ENCODE measurements at regions not wholly inside any gene's neighbourhood (a gene's known extent, or its start where the extent isn't known, plus 50 kb on each side); places are given as distances from the start of the nearest gene placed in this dataset.

- DNase-seq, result no peak
- Histone ChIP-seq H3K27ac (no peak overlapping the region), H3K36me3 (no peaks in the 10 kb centered on the region), H3K27me3 (no peaks in the 10 kb centered on the region), H3K9me3 (no peaks in the 10 kb centered on the region), H3K4me3 (no peak overlapping the region), H3K4me1 (no peaks in the 10 kb centered on the region)
- 59 to 82% methylated on average over 5 of the region's 5 CpGs for WGBS, 2 donors
- intact Hi-C loops (cut with DNase I), result no loop called here
- TF ChIP-seq CTCF (IDR thresholded peaks at IDR 0.05) (no peak), POLR2A (IDR thresholded peaks at IDR 0.05) (no peak), EP300 (IDR thresholded peaks at IDR 0.05) (no peak), POLR2AphosphoS5 (IDR thresholded peaks at IDR 0.05) (no peak)
Observed at GRCh38 chr6:40268614-40269013, 318.6 kb downstream of the LRFN2 start.

- H3K27ac ChIP-seq, result no peak overlapping the region
- H3K36me3 ChIP-seq, result no peaks in the 10 kb centered on the region
- no peaks in the 10 kb centered on the region for H3K9me3 ChIP-seq
- H3K4me3 ChIP-seq, result no peak overlapping the region
- no peak for DNase-seq
- H3K27me3 ChIP-seq, result no peaks in the 10 kb centered on the region
- intact Hi-C loops (cut with DNase I), result no loop called here
- WGBS, 2 donors, result 31 to 42% methylated on average over 2 of the region's 2 CpGs
- no peak for TF ChIP-seq EP300 (IDR thresholded peaks at IDR 0.05)
- TF ChIP-seq CTCF (IDR thresholded peaks at IDR 0.05), result no peak
- H3K4me1 ChIP-seq, result no peaks in the 10 kb centered on the region
Observed at GRCh38 chr6:40268166-40268565, 319.0 kb downstream of the LRFN2 start.

- Histone ChIP-seq H3K27ac (no peak overlapping the region), H3K36me3 (no peaks in the 10 kb centered on the region), H3K9me3 (no peaks in the 10 kb centered on the region), H3K4me3 (no peak overlapping the region), H3K27me3 (no peaks in the 10 kb centered on the region), H3K4me1 (no peaks in the 10 kb centered on the region)
- intact Hi-C loops (cut with DNase I), result no loop called here
- WGBS, 2 donors, result 73 to 80% methylated on average over 2 of the region's 2 CpGs
- TF ChIP-seq EP300 (IDR thresholded peaks at IDR 0.05) (no peak), POLR2A (IDR thresholded peaks at IDR 0.05) (no peak), POLR2AphosphoS5 (IDR thresholded peaks at IDR 0.05) (no peak), CTCF (IDR thresholded peaks at IDR 0.05) (no peak)
- no peak for DNase-seq
Observed at GRCh38 chr6:40265615-40266014, 321.5 kb downstream of the LRFN2 start.

- Histone ChIP-seq H3K27me3 (peaks cover 0 to 3% (median 0%) of the 10 kb centered on the region in 3 donors), H3K27ac (no peak overlapping the region), H3K9me3 (no peaks in the 10 kb centered on the region), H3K36me3 (no peaks in the 10 kb centered on the region), H3K4me1 (no peaks in the 10 kb centered on the region), H3K4me3 (no peak overlapping the region)
- 34 to 39% methylated on average over 2 of the region's 2 CpGs for WGBS, 2 donors
- no peak for DNase-seq
- no peak for TF ChIP-seq EP300 (IDR thresholded peaks at IDR 0.05)
- no peak for TF ChIP-seq POLR2AphosphoS5 (IDR thresholded peaks at IDR 0.05)
- no peak for TF ChIP-seq CTCF (IDR thresholded peaks at IDR 0.05)
- TF ChIP-seq POLR2A (IDR thresholded peaks at IDR 0.05), result no peak
- intact Hi-C loops (cut with DNase I), result no loop called here
Observed at GRCh38 chr6:40263970-40264369, 323.2 kb downstream of the LRFN2 start.

GRCh38 chr6:40262363-40262762 lies 324.8 kb downstream of the LRFN2 start:
- TF ChIP-seq CTCF (IDR thresholded peaks at IDR 0.05), result no peak
- no peak for TF ChIP-seq POLR2AphosphoS5 (IDR thresholded peaks at IDR 0.05)
- no peak for TF ChIP-seq POLR2A (IDR thresholded peaks at IDR 0.05)
- TF ChIP-seq EP300 (IDR thresholded peaks at IDR 0.05), result no peak
- intact Hi-C loops (cut with DNase I), result no loop called here
- H3K4me3 ChIP-seq, result no peak overlapping the region
- no peaks in the 10 kb centered on the region for H3K9me3 ChIP-seq
- 89 to 99% methylated on average over 1 of the region's 1 CpG for WGBS, 2 donors
- no peak overlapping the region for H3K27ac ChIP-seq
- no peak for DNase-seq
- peaks cover 0 to 3% (median 0%) of the 10 kb centered on the region in 3 donors for H3K27me3 ChIP-seq
- H3K36me3 ChIP-seq, result no peaks in the 10 kb centered on the region
- H3K4me1 ChIP-seq, result no peaks in the 10 kb centered on the region

Measured in sigmoid colon (tissue), 6 donors.